ENCODE measurements at regions not wholly inside any gene's neighbourhood (a gene's known extent, or its start where the extent isn't known, plus 50 kb on each side); places are given as distances from the start of the nearest gene placed in this dataset.
A peak's percentile ranks its signal among the peaks of the same experiment; 100 is the strongest.
"Not testable (repeated sequence)": the region's sequence is repeated elsewhere in the genome, so short reads cannot be mapped to it uniquely, and the experiment has no call there.

GRCh38 chr3:144023543-144023942 lies 51.9 kb downstream of the DIPK2A start:
- in situ Hi-C loops (cut with HindIII; ENCODE audit: low pct_unique_long_range_greater_than_20kb, low sequenced_read_pairs); DNase-seq (ENCODE audit: low read depth in 1 of 2, low spot score in 1 of 2): not testable (repeated sequence)

- in situ Hi-C loops (cut with HindIII; ENCODE audit: low pct_unique_long_range_greater_than_20kb, low sequenced_read_pairs): no loop called here
- TF ChIP-seq JUND (IDR thresholded peaks at IDR 0.05; ENCODE audit: low read depth): no peak
These were observed 57.3 kb downstream of the DIPK2A start for GRCh38 chr3:144028798-144029411.

DNA sequence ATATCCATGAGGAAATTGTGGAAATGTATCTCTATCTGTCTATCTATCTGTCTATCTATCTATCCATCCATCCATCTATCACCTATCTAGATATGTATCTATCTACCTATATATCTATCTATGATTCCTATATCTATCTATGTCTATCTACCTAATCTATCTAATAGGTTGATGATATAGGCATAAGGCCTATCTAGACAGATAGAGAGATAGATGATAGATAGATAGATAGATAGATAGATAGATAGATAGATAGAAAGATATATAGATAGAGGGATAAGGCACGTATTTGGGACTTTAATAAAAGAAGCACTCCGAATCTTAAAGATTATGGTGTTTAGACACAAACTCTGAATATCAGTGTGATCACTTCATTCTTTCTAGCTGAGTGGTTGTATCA lies 58.1 kb downstream of the DIPK2A start:
- TF ChIP-seq JUND (IDR thresholded peaks at IDR 0.05; ENCODE audit: low read depth): no peak
- DNase-seq (ENCODE audit: low read depth in 1 of 2, low spot score in 1 of 2): no peak
- in situ Hi-C loops (cut with HindIII; ENCODE audit: low pct_unique_long_range_greater_than_20kb, low sequenced_read_pairs): no loop called here

More at GRCh38 chr3:144028798-144029411, 57.3 kb downstream of the DIPK2A start:
- DNase-seq (ENCODE audit: low read depth in 1 of 2, low spot score in 1 of 2): no peak

- DNase-seq (ENCODE audit: low read depth in 1 of 2, low spot score in 1 of 2): peak; percentile 44 to 87
- in situ Hi-C loops (cut with HindIII; ENCODE audit: low pct_unique_long_range_greater_than_20kb, low sequenced_read_pairs): no loop called here
- no peak for TF ChIP-seq JUND (IDR thresholded peaks at IDR 0.05; ENCODE audit: low read depth)
These were observed 60.3 kb downstream of the DIPK2A start for GRCh38 chr3:144031938-144032337.

GRCh38 chr3:144032531-144033239 lies 61.1 kb downstream of the DIPK2A start:
- TF ChIP-seq JUND (IDR thresholded peaks at IDR 0.05; ENCODE audit: low read depth): no peak
- DNase-seq (ENCODE audit: low read depth in 1 of 2, low spot score in 1 of 2): no peak
- in situ Hi-C loops (cut with HindIII; ENCODE audit: low pct_unique_long_range_greater_than_20kb, low sequenced_read_pairs): no loop called here

DNA sequence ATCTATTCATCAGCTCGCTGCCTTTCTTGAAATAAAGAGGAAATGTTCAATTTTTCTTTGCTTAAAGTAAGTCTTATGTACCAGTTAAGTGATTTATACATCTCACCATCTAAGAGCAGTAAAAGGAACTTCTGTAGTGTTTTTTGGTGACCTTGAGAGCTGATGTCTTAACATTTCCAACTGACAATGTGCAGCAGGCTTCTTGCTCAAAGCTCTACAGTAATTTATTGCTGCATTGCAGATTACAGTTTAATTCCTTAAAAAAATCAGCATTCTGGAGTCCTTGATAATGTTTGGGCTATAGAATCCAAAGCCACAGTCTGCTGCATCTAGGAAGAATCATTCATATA lies 61.6 kb downstream of the DIPK2A start:
- no peak for TF ChIP-seq JUND (IDR thresholded peaks at IDR 0.05; ENCODE audit: low read depth)
- in situ Hi-C loops (cut with HindIII; ENCODE audit: low pct_unique_long_range_greater_than_20kb, low sequenced_read_pairs): no loop called here

GRCh38 chr3:144033863-144034262 lies 62.2 kb downstream of the DIPK2A start:
- no peak for DNase-seq (ENCODE audit: low read depth in 1 of 2, low spot score in 1 of 2)
- in situ Hi-C loops (cut with HindIII; ENCODE audit: low pct_unique_long_range_greater_than_20kb, low sequenced_read_pairs): no loop called here
- TF ChIP-seq JUND (IDR thresholded peaks at IDR 0.05; ENCODE audit: low read depth): no peak

More for the DNA sequence above, 61.6 kb downstream of the DIPK2A start:
- no peak for DNase-seq (ENCODE audit: low read depth in 1 of 2, low spot score in 1 of 2)

- in situ Hi-C loops (cut with HindIII; ENCODE audit: low pct_unique_long_range_greater_than_20kb, low sequenced_read_pairs): no loop called here
These were observed 63.2 kb downstream of the DIPK2A start for GRCh38 chr3:144034715-144035290.

DNA sequence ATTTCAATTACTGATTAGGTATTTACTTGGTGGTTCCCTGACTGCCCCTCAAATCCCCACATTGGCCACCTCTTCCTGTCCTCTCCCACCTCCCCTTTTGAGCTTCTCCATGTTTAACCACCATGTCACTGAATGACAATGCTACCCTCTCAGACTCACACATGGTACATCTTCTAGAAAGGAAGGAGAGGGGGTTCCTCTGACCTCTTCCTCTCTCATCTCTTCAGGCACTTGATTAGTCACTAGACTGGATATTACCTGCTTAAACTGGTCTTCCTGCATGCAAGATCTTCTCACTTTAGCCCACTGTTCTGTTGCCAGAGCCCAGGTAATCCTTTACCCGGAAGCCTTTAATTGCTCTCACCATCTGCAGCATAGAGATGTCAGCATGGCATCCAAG lies 64.9 kb downstream of the DIPK2A start:
- TF ChIP-seq JUND (IDR thresholded peaks at IDR 0.05; ENCODE audit: low read depth): no peak
- no peak for DNase-seq (ENCODE audit: low read depth in 1 of 2, low spot score in 1 of 2)
- in situ Hi-C loops (cut with HindIII; ENCODE audit: low pct_unique_long_range_greater_than_20kb, low sequenced_read_pairs): no loop called here

More at GRCh38 chr3:144034715-144035290, 63.2 kb downstream of the DIPK2A start:
- TF ChIP-seq JUND (IDR thresholded peaks at IDR 0.05; ENCODE audit: low read depth): no peak
- no peak for DNase-seq (ENCODE audit: low read depth in 1 of 2, low spot score in 1 of 2)

DNA sequence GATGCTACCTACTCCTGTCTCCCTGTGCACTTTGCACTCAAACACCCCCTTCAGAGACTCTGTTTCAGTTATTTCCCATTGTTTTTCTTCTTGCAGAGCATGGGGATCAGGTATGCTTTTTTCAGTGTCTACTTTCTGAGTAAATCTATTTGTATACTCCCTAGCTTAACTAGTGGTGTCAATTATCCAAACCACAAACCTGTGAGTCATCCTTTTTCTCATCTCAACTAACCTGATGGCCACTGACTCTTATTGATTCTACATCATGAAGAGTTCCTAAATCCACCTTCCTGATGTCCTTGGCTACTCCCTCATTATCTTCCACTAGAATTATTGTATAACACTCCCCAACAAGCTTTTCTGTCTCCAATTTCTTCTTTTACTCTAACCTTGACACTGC lies 68.0 kb downstream of the DIPK2A start:
- in situ Hi-C loops (cut with HindIII; ENCODE audit: low pct_unique_long_range_greater_than_20kb, low sequenced_read_pairs): no loop called here
- no peak for TF ChIP-seq JUND (IDR thresholded peaks at IDR 0.05; ENCODE audit: low read depth)
- no peak for DNase-seq (ENCODE audit: low read depth in 1 of 2, low spot score in 1 of 2)

DNA sequence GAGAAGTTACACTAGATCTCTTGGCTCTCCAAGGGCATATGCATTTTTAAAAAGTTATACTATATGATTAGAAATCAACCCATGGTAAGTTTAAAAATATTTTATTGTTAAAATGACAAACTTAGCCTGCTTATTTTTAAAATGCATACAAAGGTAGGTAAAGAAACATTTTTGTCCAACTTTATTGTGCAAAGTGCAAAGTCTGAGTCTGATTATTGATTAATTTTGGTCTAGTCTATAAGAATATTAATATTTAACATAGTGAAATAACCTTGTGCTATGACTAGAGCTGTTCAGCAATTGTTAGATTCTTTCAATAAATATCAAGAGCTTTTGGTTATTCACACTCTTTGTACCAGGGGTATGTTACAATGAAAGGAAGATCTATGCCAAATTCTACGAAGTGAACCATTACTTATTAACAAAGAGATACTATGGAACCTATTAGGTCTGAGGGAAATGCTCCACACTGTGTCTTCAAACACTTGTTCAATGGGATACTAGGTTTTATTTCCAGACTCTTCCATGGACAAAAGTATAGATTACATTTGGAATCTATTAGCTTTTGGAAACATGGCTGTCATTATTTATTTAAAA lies 70.4 kb downstream of the DIPK2A start:
- in situ Hi-C loops (cut with HindIII; ENCODE audit: low pct_unique_long_range_greater_than_20kb, low sequenced_read_pairs): no loop called here
- no peak for DNase-seq (ENCODE audit: low read depth in 1 of 2, low spot score in 1 of 2)
- no peak for TF ChIP-seq JUND (IDR thresholded peaks at IDR 0.05; ENCODE audit: low read depth)

- in situ Hi-C loops (cut with HindIII; ENCODE audit: low pct_unique_long_range_greater_than_20kb, low sequenced_read_pairs): no loop called here
- TF ChIP-seq JUND (IDR thresholded peaks at IDR 0.05; ENCODE audit: low read depth): no peak
- no peak for DNase-seq (ENCODE audit: low read depth in 1 of 2, low spot score in 1 of 2)
These were observed 74.1 kb downstream of the DIPK2A start for GRCh38 chr3:144045766-144046165.

GRCh38 chr3:144049374-144049773 lies 77.8 kb downstream of the DIPK2A start:
- in situ Hi-C loops (cut with HindIII; ENCODE audit: low pct_unique_long_range_greater_than_20kb, low sequenced_read_pairs): no loop called here
- no peak for TF ChIP-seq JUND (IDR thresholded peaks at IDR 0.05; ENCODE audit: low read depth)
- DNase-seq (ENCODE audit: low read depth in 1 of 2, low spot score in 1 of 2): no peak
